Brain microvascular endothelial cell (primary cell): ENCODE measurements at regions not wholly inside any gene's neighbourhood (a gene's known extent, or its start where the extent isn't known, plus 50 kb on each side); places are given as distances from the start of the nearest gene placed in this dataset.
A peak's percentile ranks its signal among the peaks of the same experiment; 100 is the strongest.

Source experiments
- DNase-seq: peaks from one replicate; pipeline ENCODE4 v3.0.0-alpha.2; 2020
- H3K27ac ChIP-seq: fragments of 250-450 bp; sonication (Bioruptor Pico); 2 replicates; pipeline ENCODE4 v1.5.1; 2020; ENCODE audit warnings: mild to moderate bottlenecking, moderate library complexity
- H3K27me3 ChIP-seq: fragments of 250-450 bp; sonication (Bioruptor Pico); replicated peaks from 2 replicates; pipeline ENCODE4 v1.5.1; 2020; ENCODE audit warnings: mild to moderate bottlenecking
- H3K36me3 ChIP-seq: fragments of 250-450 bp; sonication (Bioruptor Pico); replicated peaks from 2 replicates; pipeline ENCODE4 v1.5.1; 2020; ENCODE audit warnings: mild to moderate bottlenecking
- H3K4me3 ChIP-seq: 2 replicates; pipeline ENCODE4 v1.5.1; 2011; ENCODE audit warnings: low read depth, mild to moderate bottlenecking, control low read depth, low read length, moderate library complexity
- CTCF ChIP-seq: IDR thresholded peaks from 2 replicates; pipeline ENCODE4 v1.5.1; 2011; ENCODE audit warnings: low read depth, mild to moderate bottlenecking, moderate library complexity, low read length, control low read depth, inconsistent platforms; ENCODE audit errors: missing control alignments
- in situ Hi-C: cut with HindIII; loops from 2 replicates; pipeline ENCODE4 v1.10.0; 2017; ENCODE audit warnings: low sequenced_read_pairs, low pct_ligation_motif_present

GRCh38 chr2:12110481-12110880 lies 364.0 kb downstream of the LPIN1 start:
- H3K27ac ChIP-seq = no peak overlapping the region
- DNase-seq = no peak
- H3K27me3 ChIP-seq = no peaks in the 10 kb centered on the region
- TF ChIP-seq CTCF = no peak
- in situ Hi-C loops = no loop called here
- no peaks in the 10 kb centered on the region for H3K36me3 ChIP-seq
- H3K4me3 ChIP-seq = no peak overlapping the region

- Histone ChIP-seq H3K36me3 (no peaks in the 10 kb centered on the region), H3K4me3 (no peak overlapping the region), H3K27ac (no peak overlapping the region), H3K27me3 (no peaks in the 10 kb centered on the region)
- DNase-seq = no peak
- no peak for TF ChIP-seq CTCF
- in situ Hi-C loops = no loop called here
Observed at GRCh38 chr2:12113412-12113811, 367.0 kb downstream of the LPIN1 start.

GRCh38 chr2:12114816-12115215 lies 368.4 kb downstream of the LPIN1 start:
- Histone ChIP-seq H3K36me3 (no peaks in the 10 kb centered on the region), H3K27ac (no peak overlapping the region), H3K27me3 (no peaks in the 10 kb centered on the region), H3K4me3 (no peak overlapping the region)
- no peak for TF ChIP-seq CTCF
- DNase-seq = no peak
- in situ Hi-C loops = no loop called here

GRCh38 chr2:12116228-12116750 lies 369.9 kb downstream of the LPIN1 start:
- DNase-seq = no peak
- no peaks in the 10 kb centered on the region for H3K36me3 ChIP-seq
- H3K27me3 ChIP-seq = no peaks in the 10 kb centered on the region
- TF ChIP-seq CTCF = no peak
- in situ Hi-C loops = no loop called here
- no peak overlapping the region for H3K27ac ChIP-seq
- no peak overlapping the region for H3K4me3 ChIP-seq

GRCh38 chr2:12119841-12120240 lies 373.4 kb downstream of the LPIN1 start:
- TF ChIP-seq CTCF = no peak
- Histone ChIP-seq H3K27me3 (no peaks in the 10 kb centered on the region), H3K27ac (peak overlapping the region; percentile 87), H3K4me3 (no peak overlapping the region), H3K36me3 (no peaks in the 10 kb centered on the region)
- in situ Hi-C loops = no loop called here
- DNase-seq = peak; percentile 25

GRCh38 chr2:12120281-12121150 lies 374.1 kb downstream of the LPIN1 start:
- peak; percentile 85 for DNase-seq
- TF ChIP-seq CTCF = no peak
- in situ Hi-C loops = no loop called here

More at GRCh38 chr2:12120281-12121150, 374.1 kb downstream of the LPIN1 start:
- Histone ChIP-seq H3K36me3 (no peaks in the 10 kb centered on the region), H3K4me3 (no peak overlapping the region), H3K27ac (peak overlapping the region; percentile 87), H3K27me3 (no peaks in the 10 kb centered on the region)
